ENCODE measurements at regions not wholly inside any gene's neighbourhood (a gene's known extent, or its start where the extent isn't known, plus 50 kb on each side); places are given as distances from the start of the nearest gene placed in this dataset.

- TF ChIP-seq CTCF (IDR thresholded peaks at IDR 0.05): no peak
- TF ChIP-seq EZH2 (IDR thresholded peaks at IDR 0.05; ENCODE audit: borderline replicate concordance, insufficient read depth, low read depth, low read length, poor library complexity, severe bottlenecking): no peak
- H3K4me2 ChIP-seq (replicated peaks; ENCODE audit: low read depth, low read length, poor library complexity, severe bottlenecking): no peak overlapping the region
- Mint-ChIP-seq H3K27ac (no peak overlapping the region), H3K9me3 (ENCODE audit: insufficient read depth) (no peaks in the 10 kb centered on the region), H3K4me1 (no peaks in the 10 kb centered on the region), H3K4me3 (no peak overlapping the region), H3K27me3 (no peaks in the 10 kb centered on the region)
- H4K20me1 ChIP-seq (ENCODE audit: control insufficient read depth, insufficient read depth, low read length, poor library complexity, severe bottlenecking): no peaks in the 10 kb centered on the region
- no peak overlapping the region for H2AFZ ChIP-seq (ENCODE audit: insufficient read depth, low read depth, low read length, poor library complexity, severe bottlenecking)
- peaks cover 0 to 4% (median 0%) of the 10 kb centered on the region in 3 donors for H3K9me3 ChIP-seq (ENCODE audit: control extremely low read depth in 1 of 3, control insufficient read depth in 2 of 3, insufficient read depth in 1 of 3, low read length in 2 of 3)
- DNase-seq: no peak
- CTCF ChIA-PET: no interaction called here
- intact Hi-C loops (cut with micrococcal nuclease): no loop called here
- no peaks in the 10 kb centered on the region for H3K4me1 ChIP-seq (ENCODE audit: control insufficient read depth in 2 of 2, insufficient read depth in 2 of 2, low read length in 2 of 2)
- POLR2A ChIA-PET: no interaction called here
- 84% methylated on average over 3 of the region's 3 CpGs for WGBS (ENCODE audit: insufficient coverage)
- no peaks in the 10 kb centered on the region for H3K79me2 ChIP-seq (ENCODE audit: control insufficient read depth, insufficient read depth, low read length)
- ATAC-seq (ENCODE audit: low read depth): no peak
- no peak overlapping the region for H3K27ac ChIP-seq (ENCODE audit: low read length in 2 of 2)
- no peak overlapping the region for H3K9ac ChIP-seq (ENCODE audit: low read length)
- H3K27me3 ChIP-seq (replicated peaks in 1 of 4; ENCODE audit: control extremely low read depth in 1 of 4, control insufficient read depth in 3 of 4, insufficient read depth in 4 of 4, low read length in 3 of 4): no peaks in the 10 kb centered on the region
- H3K36me3 ChIP-seq (replicated peaks in 1 of 2; ENCODE audit: control extremely low read depth in 1 of 2, control insufficient read depth in 1 of 2, extremely low read depth in 1 of 2, insufficient read depth in 2 of 2, low read length in 1 of 2): no peaks in the 10 kb centered on the region
- no peak overlapping the region for H3K4me3 ChIP-seq (ENCODE audit: control extremely low read depth in 1 of 5, extremely low read depth in 1 of 5, insufficient read depth in 1 of 5, low read depth in 2 of 5, low read length in 4 of 5)
Observed at GRCh38 chr5:136766456-136766855, 401.1 kb upstream of the TRPC7 start.

GRCh38 chr5:136764601-136765000, 399.3 kb upstream of the TRPC7 start:
- Histone ChIP-seq H3K4me1 (ENCODE audit: control insufficient read depth in 2 of 2, insufficient read depth in 2 of 2, low read length in 2 of 2) (no peaks in the 10 kb centered on the region), H3K9me3 (ENCODE audit: control extremely low read depth in 1 of 3, control insufficient read depth in 2 of 3, insufficient read depth in 1 of 3, low read length in 2 of 3) (peaks cover 0 to 4% (median 0%) of the 10 kb centered on the region in 3 donors), H3K27ac (ENCODE audit: low read length in 2 of 2) (no peak overlapping the region), H3K27me3 (replicated peaks in 1 of 4; ENCODE audit: control extremely low read depth in 1 of 4, control insufficient read depth in 3 of 4, insufficient read depth in 4 of 4, low read length in 3 of 4) (no peaks in the 10 kb centered on the region), H3K4me3 (ENCODE audit: control extremely low read depth in 1 of 5, extremely low read depth in 1 of 5, insufficient read depth in 1 of 5, low read depth in 2 of 5, low read length in 4 of 5) (no peak overlapping the region), H4K20me1 (ENCODE audit: control insufficient read depth, insufficient read depth, low read length, poor library complexity, severe bottlenecking) (no peaks in the 10 kb centered on the region), H3K79me2 (ENCODE audit: control insufficient read depth, insufficient read depth, low read length) (no peaks in the 10 kb centered on the region), H3K4me2 (replicated peaks; ENCODE audit: low read depth, low read length, poor library complexity, severe bottlenecking) (no peak overlapping the region), H3K36me3 (replicated peaks in 1 of 2; ENCODE audit: control extremely low read depth in 1 of 2, control insufficient read depth in 1 of 2, extremely low read depth in 1 of 2, insufficient read depth in 2 of 2, low read length in 1 of 2) (no peaks in the 10 kb centered on the region), H2AFZ (ENCODE audit: insufficient read depth, low read depth, low read length, poor library complexity, severe bottlenecking) (no peak overlapping the region), H3K9ac (ENCODE audit: low read length) (no peak overlapping the region)
- Mint-ChIP-seq H3K27me3 (no peaks in the 10 kb centered on the region), H3K4me1 (no peaks in the 10 kb centered on the region), H3K27ac (no peak overlapping the region), H3K9me3 (ENCODE audit: insufficient read depth) (no peaks in the 10 kb centered on the region), H3K4me3 (no peak overlapping the region)
- ATAC-seq (ENCODE audit: low read depth) (no peak), DNase-seq (no peak)
- intact Hi-C loops (cut with micrococcal nuclease): no loop called here
- WGBS (ENCODE audit: insufficient coverage): 86% methylated on average over 2 of the region's 2 CpGs
- POLR2A ChIA-PET: no interaction called here
- CTCF ChIA-PET: no interaction called here
- TF ChIP-seq EZH2 (IDR thresholded peaks at IDR 0.05; ENCODE audit: borderline replicate concordance, insufficient read depth, low read depth, low read length, poor library complexity, severe bottlenecking): no peak
- no peak for TF ChIP-seq CTCF (IDR thresholded peaks at IDR 0.05)
